Tibial artery (tissue), 4 donors: ENCODE measurements at regions not wholly inside any gene's neighbourhood (a gene's known extent, or its start where the extent isn't known, plus 50 kb on each side); places are given as distances from the start of the nearest gene placed in this dataset.
A peak's percentile ranks its signal among the peaks of the same experiment; 100 is the strongest.

Experiments used
- DNase-seq, 2 donors: peaks; one replicate each; pipeline ENCODE4 v3.0.0-alpha.2; 2019
- H3K27ac ChIP-seq, 2 donors: fragments of 200-600 bp; sonication (generic) in 1 of 2; 1 replicate in 1 of 2; 2 replicates in 1 of 2; pipeline ENCODE4 v1.5.1; 2018 to 2019; ENCODE audit warnings: mild to moderate bottlenecking in 1 of 2
- H3K27me3 ChIP-seq, 2 donors: fragments of 200-600 bp; sonication (generic) in 1 of 2; one replicate each; pipeline versions ENCODE4 v1.5.1 to v1.6.0; 2016 to 2019
- H3K36me3 ChIP-seq, 3 donors: fragments of 200-600 bp; sonication (generic) in 2 of 3; one replicate each; pipeline ENCODE4 v1.5.1; 2016 to 2019; ENCODE audit warnings: mild to moderate bottlenecking in 2 of 3
- H3K4me1 ChIP-seq, 4 donors: fragments of 200-600 bp; sonication (generic) in 2 of 4; 1 replicate in 3 of 4; 2 replicates in 1 of 4; pipeline ENCODE4 v1.5.1; 2016 to 2019
- H3K4me3 ChIP-seq, 2 donors: fragments of 200-600 bp; sonication (generic) in 1 of 2; 1 replicate in 1 of 2; 2 replicates in 1 of 2; pipeline ENCODE4 v1.5.1; 2018 to 2019; ENCODE audit warnings: mild to moderate bottlenecking in 2 of 2
- H3K9me3 ChIP-seq, 3 donors: fragments of 200-600 bp; sonication (generic) in 1 of 3; one replicate each; pipeline ENCODE4 v1.5.1; 2016 to 2019
- intact Hi-C: fragments of 100-400 bp; cut with DNase I; formaldehyde crosslinking; loops from one replicate; pipeline ENCODE4 v1.15.0; 2023; ENCODE audit warnings: low total_unique reads
- TF ChIP-seq, protein P1 (sequence below), 2 experiments: fragments of 200-600 bp in 1 of 2; fragments of 450-650 bp in 1 of 2; IDR thresholded peaks; one replicate each; pipeline ENCODE4 v1.5.1; 2017 to 2019; ENCODE audit warnings: antibody characterized with exemption in 2 of 2, mild to moderate bottlenecking in 1 of 2, moderate library complexity in 1 of 2

- DNase-seq: no peak
- Histone ChIP-seq H3K36me3 (no peaks in the 10 kb centered on the region), H3K27me3 (no peaks in the 10 kb centered on the region), H3K4me1 (no peaks in the 10 kb centered on the region), H3K4me3 (no peak overlapping the region), H3K27ac (no peak overlapping the region), H3K9me3 (no peaks in the 10 kb centered on the region)
- TF ChIP-seq, protein P1, sequence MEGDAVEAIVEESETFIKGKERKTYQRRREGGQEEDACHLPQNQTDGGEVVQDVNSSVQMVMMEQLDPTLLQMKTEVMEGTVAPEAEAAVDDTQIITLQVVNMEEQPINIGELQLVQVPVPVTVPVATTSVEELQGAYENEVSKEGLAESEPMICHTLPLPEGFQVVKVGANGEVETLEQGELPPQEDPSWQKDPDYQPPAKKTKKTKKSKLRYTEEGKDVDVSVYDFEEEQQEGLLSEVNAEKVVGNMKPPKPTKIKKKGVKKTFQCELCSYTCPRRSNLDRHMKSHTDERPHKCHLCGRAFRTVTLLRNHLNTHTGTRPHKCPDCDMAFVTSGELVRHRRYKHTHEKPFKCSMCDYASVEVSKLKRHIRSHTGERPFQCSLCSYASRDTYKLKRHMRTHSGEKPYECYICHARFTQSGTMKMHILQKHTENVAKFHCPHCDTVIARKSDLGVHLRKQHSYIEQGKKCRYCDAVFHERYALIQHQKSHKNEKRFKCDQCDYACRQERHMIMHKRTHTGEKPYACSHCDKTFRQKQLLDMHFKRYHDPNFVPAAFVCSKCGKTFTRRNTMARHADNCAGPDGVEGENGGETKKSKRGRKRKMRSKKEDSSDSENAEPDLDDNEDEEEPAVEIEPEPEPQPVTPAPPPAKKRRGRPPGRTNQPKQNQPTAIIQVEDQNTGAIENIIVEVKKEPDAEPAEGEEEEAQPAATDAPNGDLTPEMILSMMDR (IDR thresholded peaks at IDR 0.05): peak in 1 of 2 experiments; percentile 4
- intact Hi-C loops: no loop called here
These were observed 1455.9 kb downstream of the SI start for GRCh38 chr3:163622384-163622783.

DNA sequence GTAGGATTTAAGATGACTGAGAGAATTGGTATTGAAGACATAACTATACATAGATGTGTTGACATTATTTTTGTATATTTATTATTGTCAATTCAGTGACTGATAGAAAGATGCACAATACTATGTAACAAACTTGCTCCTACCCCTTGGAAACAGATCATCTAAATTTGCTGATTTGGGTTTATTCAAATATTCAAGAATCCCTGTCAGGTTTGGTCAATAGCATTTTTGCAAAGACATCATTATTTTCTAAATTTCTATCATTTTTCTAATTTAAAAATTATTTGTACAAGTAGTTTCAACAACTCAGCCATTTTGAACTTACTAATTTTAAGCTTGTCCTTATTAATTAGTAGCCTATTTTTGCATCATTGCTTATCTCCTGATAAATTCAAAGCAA lies 1463.4 kb downstream of the SI start:
- intact Hi-C loops: no loop called here

DNA sequence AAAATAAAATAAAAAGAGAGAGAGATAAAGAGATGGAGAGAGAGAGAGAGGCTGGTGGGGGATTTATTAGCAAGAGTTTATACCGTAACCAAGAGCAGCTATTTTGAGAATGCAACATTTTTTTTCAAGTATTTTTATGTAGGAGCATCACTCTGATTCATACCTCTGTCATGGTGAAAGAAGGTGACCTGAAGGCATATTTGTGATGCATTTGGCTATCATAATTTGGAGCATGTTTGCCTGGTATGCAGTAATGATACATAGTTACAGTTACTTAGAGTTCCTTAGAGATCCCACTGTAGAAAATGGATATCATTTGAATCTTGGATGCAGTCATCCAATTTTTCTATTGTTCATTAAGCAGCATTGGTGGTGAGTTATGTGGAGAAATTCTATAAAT lies 1472.4 kb downstream of the SI start:
- TF ChIP-seq, protein P1 (IDR thresholded peaks at IDR 0.05): no peak

More for the DNA sequence above, 1463.4 kb downstream of the SI start:
- H3K27me3 ChIP-seq: no peaks in the 10 kb centered on the region
- no peaks in the 10 kb centered on the region for H3K4me1 ChIP-seq
- no peaks in the 10 kb centered on the region for H3K9me3 ChIP-seq
- no peaks in the 10 kb centered on the region for H3K36me3 ChIP-seq
- TF ChIP-seq, protein P1 (IDR thresholded peaks at IDR 0.05): no peak
- DNase-seq: no peak
- H3K4me3 ChIP-seq: no peak overlapping the region
- H3K27ac ChIP-seq: no peak overlapping the region

GRCh38 chr3:163601426-163601825 lies 1476.9 kb downstream of the SI start:
- no peak for DNase-seq
- Histone ChIP-seq H3K4me3 (no peak overlapping the region), H3K4me1 (no peaks in the 10 kb centered on the region), H3K9me3 (no peaks in the 10 kb centered on the region), H3K27ac (no peak overlapping the region), H3K27me3 (no peaks in the 10 kb centered on the region), H3K36me3 (no peaks in the 10 kb centered on the region)
- intact Hi-C loops: no loop called here
- TF ChIP-seq, protein P1 (IDR thresholded peaks at IDR 0.05): no peak

More for the DNA sequence above, 1472.4 kb downstream of the SI start:
- no peaks in the 10 kb centered on the region for H3K36me3 ChIP-seq
- intact Hi-C loops: no loop called here
- H3K27me3 ChIP-seq: no peaks in the 10 kb centered on the region
- H3K4me3 ChIP-seq: no peak overlapping the region
- no peaks in the 10 kb centered on the region for H3K9me3 ChIP-seq
- DNase-seq: no peak
- H3K4me1 ChIP-seq: no peaks in the 10 kb centered on the region
- H3K27ac ChIP-seq: no peak overlapping the region

GRCh38 chr3:163587342-163587741 lies 1491.0 kb downstream of the SI start:
- Histone ChIP-seq H3K4me3 (no peak overlapping the region), H3K9me3 (peaks cover 0 to 7% (median 3%) of the 10 kb centered on the region in 3 donors), H3K27ac (no peak overlapping the region), H3K27me3 (no peaks in the 10 kb centered on the region), H3K4me1 (no peaks in the 10 kb centered on the region), H3K36me3 (no peaks in the 10 kb centered on the region)
- DNase-seq: no peak
- intact Hi-C loops: no loop called here
- TF ChIP-seq, protein P1 (IDR thresholded peaks at IDR 0.05): no peak

GRCh38 chr3:163582967-163583366 lies 1495.3 kb downstream of the SI start:
- no peaks in the 10 kb centered on the region for H3K27me3 ChIP-seq
- intact Hi-C loops: no loop called here
- H3K4me3 ChIP-seq: no peak overlapping the region

More at GRCh38 chr3:163582967-163583366, 1495.3 kb downstream of the SI start:
- H3K27ac ChIP-seq: no peak overlapping the region
- DNase-seq: no peak
- TF ChIP-seq, protein P1 (IDR thresholded peaks at IDR 0.05): no peak
- H3K36me3 ChIP-seq: no peaks in the 10 kb centered on the region
- H3K4me1 ChIP-seq: no peaks in the 10 kb centered on the region
- H3K9me3 ChIP-seq: peaks cover 0 to 7% (median 3%) of the 10 kb centered on the region in 3 donors
